Suprapubic skin (tissue), 4 donors: ENCODE measurements at regions not wholly inside any gene's neighbourhood (a gene's known extent, or its start where the extent isn't known, plus 50 kb on each side); places are given as distances from the start of the nearest gene placed in this dataset.

Source experiments
- DNase-seq, 2 donors: peaks; one replicate each; pipeline ENCODE4 v3.0.0-alpha.2; 2019; ENCODE audit warnings: low spot score in 2 of 2
- H3K27ac ChIP-seq: fragments of 200-600 bp; sonication (generic); one replicate; pipeline ENCODE4 v1.5.1; 2019
- H3K27me3 ChIP-seq: fragments of 200-600 bp; sonication (generic); one replicate; pipeline ENCODE4 v1.5.1; 2019
- H3K36me3 ChIP-seq: fragments of 200-600 bp; sonication (generic); one replicate; pipeline ENCODE4 v1.5.1; 2019
- H3K4me1 ChIP-seq: fragments of 200-600 bp; sonication (generic); one replicate; pipeline ENCODE4 v1.5.1; 2019
- H3K4me3 ChIP-seq: fragments of 200-600 bp; sonication (generic); one replicate; pipeline ENCODE4 v1.5.1; 2019; ENCODE audit warnings: mild to moderate bottlenecking
- H3K9me3 ChIP-seq: fragments of 200-600 bp; sonication (generic); one replicate; pipeline ENCODE4 v1.5.1; 2019
- EP300 ChIP-seq: sonication (generic); formaldehyde crosslinking; IDR thresholded peaks from one replicate; pipeline ENCODE4 v1.6.1; 2017; ENCODE audit warnings: antibody characterized with exemption
- POLR2A ChIP-seq, 2 donors: fragments of 450-650 bp; IDR thresholded peaks; one replicate each; pipeline ENCODE4 v1.6.1; 2017; ENCODE audit warnings: antibody characterized with exemption in 2 of 2, mild to moderate bottlenecking in 2 of 2, moderate library complexity in 2 of 2
- POLR2AphosphoS5 ChIP-seq, 3 donors: sonication (generic); formaldehyde crosslinking; IDR thresholded peaks; one replicate each; pipeline ENCODE4 v1.6.1; 2017; ENCODE audit warnings: antibody characterized with exemption in 3 of 3
- WGBS: methylation state at CpG from one replicate; pipeline ENCODE4 v1.1.5; 2018; 5-methylcytosine and 5-hydroxymethylcytosine counted together
- TF ChIP-seq, protein P1 (sequence below), 2 donors: fragments of 200-600 bp in 1 of 2; fragments of 450-650 bp in 1 of 2; sonication (generic) in 1 of 2; IDR thresholded peaks; one replicate each; pipeline ENCODE4 v1.5.1; 2016 to 2019; ENCODE audit warnings: antibody characterized with exemption in 2 of 2, mild to moderate bottlenecking in 1 of 2, moderate library complexity in 1 of 2

GRCh38 chr7:106543221-106543757 is 117.7 kb downstream of the CCDC71L start:
- TF ChIP-seq, protein P1, sequence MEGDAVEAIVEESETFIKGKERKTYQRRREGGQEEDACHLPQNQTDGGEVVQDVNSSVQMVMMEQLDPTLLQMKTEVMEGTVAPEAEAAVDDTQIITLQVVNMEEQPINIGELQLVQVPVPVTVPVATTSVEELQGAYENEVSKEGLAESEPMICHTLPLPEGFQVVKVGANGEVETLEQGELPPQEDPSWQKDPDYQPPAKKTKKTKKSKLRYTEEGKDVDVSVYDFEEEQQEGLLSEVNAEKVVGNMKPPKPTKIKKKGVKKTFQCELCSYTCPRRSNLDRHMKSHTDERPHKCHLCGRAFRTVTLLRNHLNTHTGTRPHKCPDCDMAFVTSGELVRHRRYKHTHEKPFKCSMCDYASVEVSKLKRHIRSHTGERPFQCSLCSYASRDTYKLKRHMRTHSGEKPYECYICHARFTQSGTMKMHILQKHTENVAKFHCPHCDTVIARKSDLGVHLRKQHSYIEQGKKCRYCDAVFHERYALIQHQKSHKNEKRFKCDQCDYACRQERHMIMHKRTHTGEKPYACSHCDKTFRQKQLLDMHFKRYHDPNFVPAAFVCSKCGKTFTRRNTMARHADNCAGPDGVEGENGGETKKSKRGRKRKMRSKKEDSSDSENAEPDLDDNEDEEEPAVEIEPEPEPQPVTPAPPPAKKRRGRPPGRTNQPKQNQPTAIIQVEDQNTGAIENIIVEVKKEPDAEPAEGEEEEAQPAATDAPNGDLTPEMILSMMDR (IDR thresholded peaks at IDR 0.05), result no peak
- TF ChIP-seq POLR2AphosphoS5 (IDR thresholded peaks at IDR 0.05) (no peak), POLR2A (IDR thresholded peaks at IDR 0.05) (no peak), EP300 (no peak)
- DNase-seq, result no peak

GRCh38 chr7:106542550-106543220 is 118.3 kb downstream of the CCDC71L start:
- H3K4me3 ChIP-seq, result no peak overlapping the region
- no peaks in the 10 kb centered on the region for H3K27me3 ChIP-seq
- TF ChIP-seq POLR2A (IDR thresholded peaks at IDR 0.05) (no peak), POLR2AphosphoS5 (IDR thresholded peaks at IDR 0.05) (peak in 1 of 3 donors; percentile 13)
- TF ChIP-seq, protein P1 (IDR thresholded peaks at IDR 0.05), result peak; percentile 48 to 64
- H3K27ac ChIP-seq, result peak overlapping the region; percentile 83
- H3K4me1 ChIP-seq, result peaks cover 16% of the 10 kb centered on the region
- WGBS, result 26% methylated on average over 2 of the region's 2 CpGs
- DNase-seq, result no peak
- no peaks in the 10 kb centered on the region for H3K9me3 ChIP-seq
- no peaks in the 10 kb centered on the region for H3K36me3 ChIP-seq

More at GRCh38 chr7:106543221-106543757, 117.7 kb downstream of the CCDC71L start:
- Histone ChIP-seq H3K9me3 (no peaks in the 10 kb centered on the region), H3K27me3 (no peaks in the 10 kb centered on the region), H3K27ac (peak overlapping the region; percentile 83), H3K4me3 (no peak overlapping the region), H3K36me3 (no peaks in the 10 kb centered on the region), H3K4me1 (peaks cover 16% of the 10 kb centered on the region)
- 65% methylated on average over 3 of the region's 3 CpGs for WGBS

- H3K27ac ChIP-seq, result no peak overlapping the region
- H3K9me3 ChIP-seq, result no peaks in the 10 kb centered on the region
- no peaks in the 10 kb centered on the region for H3K27me3 ChIP-seq
- no peaks in the 10 kb centered on the region for H3K36me3 ChIP-seq
- no peak for DNase-seq
- H3K4me3 ChIP-seq, result no peak overlapping the region
- WGBS, result 76% methylated on average over 5 of the region's 5 CpGs
- H3K4me1 ChIP-seq, result peaks cover 24% of the 10 kb centered on the region
- TF ChIP-seq POLR2AphosphoS5 (IDR thresholded peaks at IDR 0.05) (no peak), POLR2A (IDR thresholded peaks at IDR 0.05) (no peak), EP300 (no peak)
- TF ChIP-seq, protein P1 (IDR thresholded peaks at IDR 0.05), result no peak
Observed at GRCh38 chr7:106538638-106539037, 122.3 kb downstream of the CCDC71L start.

GRCh38 chr7:106537119-106537518 is 123.8 kb downstream of the CCDC71L start:
- no peak overlapping the region for H3K4me3 ChIP-seq
- no peaks in the 10 kb centered on the region for H3K36me3 ChIP-seq
- H3K27ac ChIP-seq, result no peak overlapping the region
- peaks cover 10% of the 10 kb centered on the region for H3K4me1 ChIP-seq
- H3K9me3 ChIP-seq, result no peaks in the 10 kb centered on the region
- H3K27me3 ChIP-seq, result no peaks in the 10 kb centered on the region
- 71% methylated on average over 2 of the region's 2 CpGs for WGBS
- DNase-seq, result no peak
- TF ChIP-seq EP300 (no peak), POLR2AphosphoS5 (IDR thresholded peaks at IDR 0.05) (no peak), POLR2A (IDR thresholded peaks at IDR 0.05) (no peak)
- TF ChIP-seq, protein P1 (IDR thresholded peaks at IDR 0.05), result no peak

GRCh38 chr7:106536079-106536478 is 124.9 kb downstream of the CCDC71L start:
- no peak overlapping the region for H3K4me3 ChIP-seq
- WGBS, result 91% methylated on average over 3 of the region's 3 CpGs

More at GRCh38 chr7:106536079-106536478, 124.9 kb downstream of the CCDC71L start:
- H3K36me3 ChIP-seq, result no peaks in the 10 kb centered on the region
- no peaks in the 10 kb centered on the region for H3K27me3 ChIP-seq
- no peaks in the 10 kb centered on the region for H3K9me3 ChIP-seq
- DNase-seq, result no peak
- TF ChIP-seq POLR2A (IDR thresholded peaks at IDR 0.05) (no peak), EP300 (no peak), POLR2AphosphoS5 (IDR thresholded peaks at IDR 0.05) (no peak)
- TF ChIP-seq, protein P1 (IDR thresholded peaks at IDR 0.05), result no peak
- H3K27ac ChIP-seq, result no peak overlapping the region
- H3K4me1 ChIP-seq, result peaks cover 7% of the 10 kb centered on the region
